MM.1S (cell line): ENCODE measurements at regions not wholly inside any gene's neighbourhood (a gene's known extent, or its start where the extent isn't known, plus 50 kb on each side); places are given as distances from the start of the nearest gene placed in this dataset.

Experiments used
- CTCF ChIP-seq: fragments of 300-600 bp; sonication (generic); IDR thresholded peaks from 2 replicates; pipeline ENCODE4 v1.5.1; 2016; ENCODE audit warnings: antibody characterized with exemption, low read length, mixed read lengths
- EZH2phosphoT487 ChIP-seq: fragments of 300-600 bp; sonication (generic); IDR thresholded peaks from 2 replicates; pipeline ENCODE4 v1.6.1; 2018; ENCODE audit warnings: antibody characterized with exemption, low read length

GRCh38 chr11:29022676-29023075 lies 914.5 kb downstream of the METTL15 start:
- TF ChIP-seq CTCF (no peak), EZH2phosphoT487 (no peak)
